ENCODE measurements at regions not wholly inside any gene's neighbourhood (a gene's known extent, or its start where the extent isn't known, plus 50 kb on each side); places are given as distances from the start of the nearest gene placed in this dataset.

GRCh38 chrX:8971116-8971515, 62.8 kb downstream of the FAM9B start:
- DNase-seq (ENCODE audit: low spot score) = no peak

GRCh38 chrX:8969378-8969777, 64.5 kb downstream of the FAM9B start:
- DNase-seq (ENCODE audit: low spot score) = no peak

- DNase-seq (ENCODE audit: low spot score) = no peak
These were observed 66.5 kb downstream of the FAM9B start for GRCh38 chrX:8967461-8967860.

GRCh38 chrX:8960957-8961468, 72.9 kb downstream of the FAM9B start:
- no peak for DNase-seq (ENCODE audit: low spot score)

GRCh38 chrX:8955511-8955910, 78.4 kb downstream of the FAM9B start:
- DNase-seq (ENCODE audit: low spot score) = no peak

GRCh38 chrX:8946563-8946962, 87.4 kb downstream of the FAM9B start:
- no peak for DNase-seq (ENCODE audit: low spot score)

GRCh38 chrX:8939322-8939721, 94.6 kb downstream of the FAM9B start:
- no peak for DNase-seq (ENCODE audit: low spot score)

- no peak for DNase-seq (ENCODE audit: low spot score)
These were observed 106.2 kb downstream of the FAM9B start for GRCh38 chrX:8927701-8928100.

- DNase-seq (ENCODE audit: low spot score) = no peak
These were observed 106.8 kb downstream of the FAM9B start for GRCh38 chrX:8927066-8927635.

- DNase-seq (ENCODE audit: low spot score) = no peak
These were observed 112.3 kb downstream of the FAM9B start for GRCh38 chrX:8921615-8922014.

- DNase-seq (ENCODE audit: low spot score) = no peak
These were observed 114.1 kb downstream of the FAM9B start for GRCh38 chrX:8919801-8920200.

- DNase-seq (ENCODE audit: low spot score) = no peak
These were observed 115.5 kb upstream of the FAM9A start for GRCh38 chrX:8916697-8917096.

- DNase-seq (ENCODE audit: low spot score) = no peak
These were observed 113.5 kb upstream of the FAM9A start for GRCh38 chrX:8914681-8915080.

GRCh38 chrX:8913655-8914409, 112.6 kb upstream of the FAM9A start:
- DNase-seq (ENCODE audit: low spot score) = peak; percentile 74

- no peak for DNase-seq (ENCODE audit: low spot score)
These were observed 106.5 kb upstream of the FAM9A start for GRCh38 chrX:8907688-8908087.

- DNase-seq (ENCODE audit: low spot score) = no peak
These were observed 105.2 kb upstream of the FAM9A start for GRCh38 chrX:8906299-8906938.

- DNase-seq (ENCODE audit: low spot score) = no peak
These were observed 96.1 kb upstream of the FAM9A start for GRCh38 chrX:8897259-8897658.

- no peak for DNase-seq (ENCODE audit: low spot score)
These were observed 89.6 kb upstream of the FAM9A start for GRCh38 chrX:8890794-8891193.

- DNase-seq (ENCODE audit: low spot score) = no peak
These were observed 85.8 kb upstream of the FAM9A start for GRCh38 chrX:8887004-8887403.

GRCh38 chrX:8879750-8880149, 78.6 kb upstream of the FAM9A start:
- DNase-seq (ENCODE audit: low spot score) = no peak

GRCh38 chrX:8873956-8874355, 72.8 kb upstream of the FAM9A start:
- DNase-seq (ENCODE audit: low spot score) = no peak

GRCh38 chrX:8873102-8873501, 71.9 kb upstream of the FAM9A start:
- no peak for DNase-seq (ENCODE audit: low spot score)

- no peak for DNase-seq (ENCODE audit: low spot score)
These were observed 69.2 kb upstream of the FAM9A start for GRCh38 chrX:8870411-8870810.
